ENCODE measurements at regions not wholly inside any gene's neighbourhood (a gene's known extent, or its start where the extent isn't known, plus 50 kb on each side); places are given as distances from the start of the nearest gene placed in this dataset.
"Not testable (repeated sequence)": the region's sequence is repeated elsewhere in the genome, so short reads cannot be mapped to it uniquely, and the experiment has no call there.

- FAIRE-seq = no peak
Observed at GRCh38 chr1:208977638-208978256, 605.8 kb upstream of the CAMK1G start.

- no peak for FAIRE-seq
Observed at GRCh38 chr1:208979776-208980175, 603.7 kb upstream of the CAMK1G start.

- no peak for FAIRE-seq
Observed at GRCh38 chr1:208980605-208981004, 602.9 kb upstream of the CAMK1G start.

- no peak for FAIRE-seq
Observed at GRCh38 chr1:208985231-208985630, 598.3 kb upstream of the CAMK1G start.

GRCh38 chr1:208988811-208989222 lies 594.7 kb upstream of the CAMK1G start:
- FAIRE-seq = no peak

- FAIRE-seq = no peak
Observed at GRCh38 chr1:208990456-208990855, 593.1 kb upstream of the CAMK1G start.

- FAIRE-seq = not testable (repeated sequence)
Observed at GRCh38 chr1:208997053-208997452, 586.5 kb upstream of the CAMK1G start.

GRCh38 chr1:208997726-208998312 lies 585.7 kb upstream of the CAMK1G start:
- FAIRE-seq = no peak

GRCh38 chr1:209008586-209008985 lies 574.9 kb upstream of the CAMK1G start:
- FAIRE-seq = no peak

DNA sequence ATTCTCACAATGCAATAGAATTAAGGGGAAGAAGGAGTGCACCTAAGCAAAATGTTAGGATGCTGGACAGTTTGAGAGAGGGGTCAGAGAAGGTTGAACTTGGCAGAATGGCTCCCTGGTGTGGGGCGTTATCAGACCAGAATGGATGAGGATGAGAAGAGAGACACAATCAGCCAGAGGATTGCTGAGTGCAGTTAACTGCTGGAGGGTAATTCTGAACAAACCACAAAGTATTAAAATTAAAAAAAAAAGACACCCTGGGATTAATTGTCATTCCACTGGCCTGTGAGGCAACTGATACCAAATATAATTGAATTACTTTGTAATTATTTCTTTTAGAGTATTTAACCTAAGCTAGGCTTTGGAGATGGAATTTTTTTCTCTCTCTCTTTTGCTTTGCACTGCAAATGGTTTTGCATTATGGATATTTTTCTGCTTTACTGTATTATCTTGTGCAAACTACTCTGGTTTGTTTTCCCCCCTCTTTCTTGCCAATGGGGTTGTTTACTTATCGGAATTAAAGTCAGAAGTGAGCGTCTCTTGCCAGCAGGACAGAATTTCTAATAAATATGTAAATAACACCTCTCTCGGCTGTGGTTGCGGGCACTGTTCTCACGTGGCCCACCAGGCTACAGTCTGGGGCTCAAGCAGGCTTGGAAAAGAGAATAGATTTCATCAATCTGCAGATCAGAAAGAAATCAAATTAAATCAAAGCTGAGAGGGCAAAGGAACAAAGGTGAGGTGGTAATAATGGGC lies 572.9 kb upstream of the CAMK1G start:
- FAIRE-seq = no peak

DNA sequence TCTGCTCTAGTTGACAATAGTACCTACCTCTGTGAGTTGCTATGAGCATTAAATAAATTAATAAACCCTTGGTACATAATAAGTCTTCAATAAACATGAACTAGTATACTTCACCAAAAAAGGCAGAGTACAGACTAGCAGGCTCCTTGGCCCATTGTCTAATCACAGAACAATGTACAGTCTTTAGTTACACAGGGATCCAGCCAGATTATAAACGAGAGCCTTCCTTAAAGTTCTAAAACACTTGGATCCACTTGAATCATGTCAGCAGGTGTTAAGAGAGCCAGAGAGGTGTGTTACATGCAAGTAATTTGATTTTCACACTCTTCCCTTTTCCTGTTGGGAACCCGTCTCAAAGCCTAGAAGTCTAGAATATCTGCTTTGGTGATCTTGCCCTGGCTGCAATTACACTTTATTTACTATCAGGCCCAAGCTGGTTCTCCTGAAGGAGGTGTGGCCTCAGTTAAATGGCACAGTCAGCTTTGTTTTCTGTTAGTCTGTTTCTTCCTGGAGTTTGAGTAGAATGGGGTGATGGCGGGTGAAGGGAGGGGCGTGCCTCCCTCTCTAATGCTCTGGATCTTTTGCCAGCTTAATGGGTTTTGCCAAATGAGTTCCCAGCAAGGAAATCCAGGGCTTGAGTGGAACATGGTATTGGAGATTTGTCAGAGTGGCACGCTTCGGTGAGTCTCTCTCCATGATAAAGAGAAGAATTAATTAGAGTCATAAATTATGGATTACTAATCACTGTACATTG lies 570.9 kb upstream of the CAMK1G start:
- FAIRE-seq = no peak

DNA sequence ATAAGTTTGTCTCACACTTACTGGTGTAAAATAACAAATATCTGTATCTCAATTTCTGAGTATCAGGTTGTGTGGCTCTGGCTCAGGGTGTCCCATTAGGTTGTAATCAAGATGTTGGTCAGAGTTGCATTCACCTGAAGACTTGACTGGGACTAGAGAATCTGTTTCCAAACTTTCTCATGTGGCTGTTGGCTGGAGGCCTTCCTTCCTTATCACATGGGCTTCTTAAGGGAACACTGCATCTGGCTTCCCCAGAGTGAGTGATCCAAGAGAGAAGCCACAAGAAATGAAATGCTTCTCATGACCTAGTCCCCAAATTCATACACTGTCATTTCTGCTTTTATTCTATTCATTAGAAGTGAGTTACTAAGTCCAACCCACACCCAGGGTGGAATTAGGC lies 568.4 kb upstream of the CAMK1G start:
- FAIRE-seq = no peak

DNA sequence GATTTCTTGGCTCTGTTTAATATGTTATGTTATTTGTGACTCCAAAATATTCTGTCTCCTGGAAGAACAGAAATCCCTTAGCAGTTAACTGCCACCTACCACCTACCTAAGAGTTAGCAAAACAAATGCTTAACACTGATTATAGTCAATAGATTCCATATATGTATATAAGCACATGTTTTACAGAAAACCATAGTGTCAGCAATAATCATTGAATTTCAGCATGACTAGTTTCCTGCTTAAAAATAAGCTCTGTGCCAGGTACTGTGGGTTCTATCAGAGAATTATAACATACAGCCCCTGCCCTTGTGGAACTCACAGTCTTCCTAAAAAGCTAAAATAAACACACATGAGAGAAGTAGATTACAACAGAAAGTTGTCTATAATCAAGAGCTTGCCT lies 561.9 kb upstream of the CAMK1G start:
- no peak for FAIRE-seq

DNA sequence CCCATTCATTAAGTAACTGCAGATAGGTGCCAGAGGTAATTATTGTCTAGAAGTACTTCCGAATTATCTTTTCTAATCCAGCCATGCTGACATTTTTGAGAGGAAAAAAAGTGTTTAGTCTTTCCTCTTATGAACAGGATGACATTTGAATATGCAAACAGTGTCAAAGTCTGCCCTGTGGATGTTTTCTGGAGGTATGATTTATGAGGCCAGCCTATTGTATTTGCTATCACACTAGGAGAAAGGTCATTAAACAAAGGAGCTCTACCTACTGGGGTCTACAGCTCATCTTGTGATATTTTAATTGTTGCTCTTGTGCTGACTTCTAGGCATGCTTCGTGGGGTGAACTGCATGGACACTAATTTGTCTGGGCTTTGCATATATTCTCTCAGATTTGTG lies 559.7 kb upstream of the CAMK1G start:
- FAIRE-seq = no peak

GRCh38 chr1:209029737-209030136 lies 553.8 kb upstream of the CAMK1G start:
- no peak for FAIRE-seq

DNA sequence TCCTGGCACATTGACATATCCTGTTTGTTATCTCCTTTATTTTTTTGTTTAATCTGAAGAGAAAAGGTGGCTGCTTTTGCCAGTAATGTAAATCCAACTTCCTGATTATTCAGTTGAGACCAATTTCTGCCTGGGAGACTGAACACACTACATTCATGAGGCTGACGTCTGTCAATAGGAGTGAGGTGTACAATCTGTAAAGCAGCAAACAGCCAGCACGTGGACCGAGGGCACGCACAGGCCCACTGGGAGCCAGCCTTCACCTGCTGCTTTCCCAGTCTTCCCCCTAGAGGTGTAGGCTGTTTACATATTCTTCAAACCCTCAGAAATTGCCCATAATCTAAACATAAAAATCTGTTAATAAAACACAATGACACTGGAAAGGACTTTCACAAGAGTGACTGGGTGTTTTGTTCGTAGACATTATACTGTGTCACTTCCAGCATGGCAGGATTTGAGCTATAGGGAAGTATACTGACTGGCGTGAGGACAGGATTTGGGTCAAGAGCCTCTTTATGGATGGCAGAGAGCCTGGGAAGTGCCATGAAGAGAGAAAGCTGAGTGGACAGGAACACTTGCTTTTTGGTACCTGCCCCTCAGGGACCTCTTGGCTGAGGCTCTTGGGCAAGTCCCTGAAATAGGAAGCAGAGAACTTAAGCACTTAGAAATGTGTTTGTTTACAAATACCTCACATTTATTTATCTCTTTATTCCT lies 552.9 kb upstream of the CAMK1G start:
- FAIRE-seq = no peak

- no peak for FAIRE-seq
Observed at GRCh38 chr1:209037064-209037463, 546.5 kb upstream of the CAMK1G start.

DNA sequence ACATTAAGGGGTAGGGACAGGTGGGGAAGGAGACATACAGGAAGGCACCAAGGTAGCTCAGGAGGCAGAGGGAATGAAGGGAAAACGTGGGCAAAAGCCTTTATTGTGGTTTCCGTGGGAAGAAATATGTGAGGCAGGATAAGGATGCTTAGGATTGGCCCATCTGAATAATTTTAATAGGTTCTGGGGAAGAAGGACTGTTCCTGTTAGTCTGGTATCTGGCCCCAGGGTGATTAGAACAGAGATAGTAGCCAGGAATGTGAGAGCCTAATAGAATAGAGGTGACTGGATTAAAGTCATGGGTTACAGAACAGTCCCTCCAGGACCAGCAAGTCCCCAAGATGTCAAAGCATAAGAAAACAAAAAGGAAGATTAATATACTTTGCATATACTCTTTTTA lies 545.2 kb upstream of the CAMK1G start:
- no peak for FAIRE-seq

DNA sequence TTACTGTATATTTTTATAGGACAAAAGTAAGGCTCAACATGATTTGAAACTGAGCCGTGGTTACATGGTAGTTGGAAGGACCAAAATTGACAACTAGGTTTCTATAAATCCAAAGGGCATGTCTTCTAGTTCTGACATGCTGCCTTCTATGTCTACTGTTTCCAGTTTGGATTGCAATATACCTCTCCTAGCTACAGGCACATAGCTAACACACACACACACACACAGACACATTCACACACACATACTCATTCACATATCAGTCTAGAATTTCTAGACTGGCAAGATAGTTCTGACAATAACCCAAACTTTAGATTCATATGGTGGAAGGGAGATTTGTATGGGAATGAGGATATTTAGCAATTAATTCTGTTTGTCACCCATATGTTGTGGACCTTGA lies 544.8 kb upstream of the CAMK1G start:
- no peak for FAIRE-seq

DNA sequence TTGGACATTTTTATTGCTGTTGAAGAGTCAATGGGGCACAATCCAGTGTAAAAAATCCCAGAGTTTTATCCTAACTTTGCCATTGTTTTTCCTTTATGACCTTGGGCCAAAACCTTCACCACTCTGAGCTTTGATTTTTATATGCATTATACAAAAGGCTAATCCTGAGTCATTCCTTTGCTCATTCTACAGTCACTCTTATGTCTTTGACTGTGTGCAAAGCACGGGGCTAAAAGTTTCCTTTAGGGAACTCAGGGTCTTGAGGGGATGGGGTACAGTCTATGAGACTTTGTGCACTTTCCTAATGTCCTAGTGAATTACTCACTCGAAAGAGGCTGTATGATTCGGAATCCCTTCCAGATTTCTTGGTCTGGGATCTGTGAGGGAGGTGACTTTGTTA lies 543.2 kb upstream of the CAMK1G start:
- no peak for FAIRE-seq

DNA sequence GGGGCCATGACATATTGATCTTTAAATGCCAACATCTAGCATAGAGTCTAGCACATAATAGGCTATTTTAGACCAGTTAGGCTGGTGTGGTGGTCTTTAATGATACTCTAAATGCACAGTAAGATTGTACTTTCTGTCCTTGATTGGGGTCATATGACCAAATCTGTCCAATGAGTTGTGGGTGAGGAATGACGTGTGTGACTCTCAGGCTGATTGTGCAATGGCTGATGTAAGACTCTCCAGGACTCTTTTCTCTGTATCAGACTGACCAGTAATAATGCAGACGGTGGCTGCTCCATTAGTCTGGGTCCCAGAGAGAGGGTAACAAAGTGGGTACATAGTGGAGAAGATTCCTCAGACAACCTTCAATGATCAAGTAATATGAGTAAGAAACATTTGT lies 541.6 kb upstream of the CAMK1G start:
- no peak for FAIRE-seq

GRCh38 chr1:209042413-209042812 lies 541.1 kb upstream of the CAMK1G start:
- no peak for FAIRE-seq

Data from A204.1 (cell line).